H1 (cell line): ENCODE measurements at regions not wholly inside any gene's neighbourhood (a gene's known extent, or its start where the extent isn't known, plus 50 kb on each side); places are given as distances from the start of the nearest gene placed in this dataset.

Experiments used
- CTCF ChIA-PET: fragments of 300-600 bp; sonication (Branson Sonifier 250); formaldehyde crosslinking; loops from one replicate; lab custom pipeline; 2021; ENCODE audit not compliant: partially characterized antibody; lab: Charles Lee
- POLR2A ChIA-PET: fragments of 300-600 bp; sonication (Branson Sonifier 250); formaldehyde crosslinking; loops from one replicate; lab custom pipeline; 2021; ENCODE audit warnings: inconsistent platforms; ENCODE audit not compliant: partially characterized antibody; lab: Charles Lee
- DNase-seq, 2 experiments: peaks; one replicate each; pipeline versions ENCODE4 v3.0.0 to v3.0.0-alpha.2; 2010 to 2022; ENCODE audit warnings: low spot score in 2 of 2, low read depth in 1 of 2, mixed read lengths in 1 of 2
- FAIRE-seq: peaks from 2 replicates; lab custom pipeline; 2011; peaks lifted over from hg19 to GRCh38; lab: Jason Lieb, UNC
- H2AFZ ChIP-seq: 2 replicates; pipeline ENCODE4 v1.8.1; 2012; ENCODE audit warnings: low read length, inconsistent platforms
- H2AK5ac ChIP-seq: 2 replicates; pipeline ENCODE4 v1.6.1; 2013; ENCODE audit warnings: low read depth, low read length
- H2BK120ac ChIP-seq: replicated peaks from 2 replicates; pipeline ENCODE3; 2013; ENCODE audit warnings: low read depth, low read length, inconsistent platforms
- H2BK12ac ChIP-seq: 2 replicates; pipeline ENCODE4 v1.6.1; 2013; ENCODE audit warnings: low read depth, low read length
- H2BK15ac ChIP-seq: 2 replicates; pipeline ENCODE4 v1.6.1; 2013; ENCODE audit warnings: low read length
- H2BK20ac ChIP-seq: 2 replicates; pipeline ENCODE4 v1.6.1; 2013; ENCODE audit warnings: low read length
- H2BK5ac ChIP-seq: 2 replicates; pipeline ENCODE4 v1.6.1; 2013; ENCODE audit warnings: low read depth, low read length
- H3K14ac ChIP-seq: 2 replicates; pipeline ENCODE4 v1.6.1; 2013; ENCODE audit warnings: inconsistent platforms; ENCODE audit not compliant: insufficient read length
- H3K18ac ChIP-seq: 2 replicates; pipeline ENCODE4 v1.6.1; 2013; ENCODE audit warnings: low read length; ENCODE audit errors: extremely low read depth
- H3K23ac ChIP-seq: 2 replicates; pipeline ENCODE4 v1.6.1; 2013; ENCODE audit warnings: inconsistent platforms; ENCODE audit not compliant: insufficient read length
- H3K23me2 ChIP-seq: 2 replicates; pipeline ENCODE4 v1.6.1; 2013; ENCODE audit warnings: low read depth, low read length
- H3K27ac ChIP-seq: 2 replicates; pipeline ENCODE4 v1.6.1; 2011; ENCODE audit warnings: low read depth, low read length, inconsistent platforms
- H3K27me3 ChIP-seq, 4 experiments: replicated peaks in 1 of 4; 1 replicate in 1 of 4; 2 replicates in 3 of 4; pipeline versions ENCODE4 v1.6.1 to v1.8.1; 2011 to 2013; ENCODE audit warnings: low read length in 3 of 4, mild to moderate bottlenecking in 3 of 4, inconsistent platforms in 2 of 4, mixed read lengths in 2 of 4, moderate library complexity in 1 of 4; ENCODE audit not compliant: control insufficient read depth in 3 of 4, insufficient read depth in 3 of 4; ENCODE audit errors: extremely low read depth in 1 of 4
- H3K36me3 ChIP-seq, 4 experiments: 2 replicates each; pipeline versions ENCODE4 v1.6.1 to v1.8.1; 2011 to 2013; ENCODE audit warnings: mild to moderate bottlenecking in 4 of 4, low read length in 3 of 4, moderate library complexity in 2 of 4, control low read depth in 1 of 4, inconsistent platforms in 1 of 4; ENCODE audit not compliant: insufficient read depth in 4 of 4, control insufficient read depth in 2 of 4
- H3K4ac ChIP-seq: replicated peaks from 2 replicates; pipeline ENCODE3; 2013; ENCODE audit warnings: low read length, low read depth, mixed read lengths, inconsistent platforms; ENCODE audit not compliant: insufficient read length
- H3K4me1 ChIP-seq, 4 experiments: replicated peaks in 1 of 4; 1 replicate in 1 of 4; 2 replicates in 3 of 4; pipeline versions ENCODE4 v1.6.1 to v1.8.1; 2011 to 2013; ENCODE audit warnings: low read length in 3 of 4, inconsistent platforms in 2 of 4, mixed read lengths in 1 of 4; ENCODE audit not compliant: insufficient read depth in 4 of 4, control insufficient read depth in 3 of 4
- H3K4me2 ChIP-seq, 2 experiments: 2 replicates each; pipeline versions ENCODE4 v1.6.1 to v1.8.1; 2011 to 2013; ENCODE audit warnings: low read depth in 2 of 2, low read length in 2 of 2, control low read depth in 1 of 2, inconsistent platforms in 1 of 2, mild to moderate bottlenecking in 1 of 2; ENCODE audit not compliant: insufficient read depth in 1 of 2
- H3K4me3 ChIP-seq, 4 experiments: fragments of 200-600, 300-600 bp in 1 of 4; sonication (generic), shearing (Covaris generic), sonication (Bioruptor Twin) in 1 of 4; 2 replicates each; pipeline versions ENCODE4 v1.5.1 to v1.8.1; 2011 to 2016; ENCODE audit warnings: low read length in 4 of 4, low read depth in 3 of 4, control low read depth in 2 of 4, inconsistent platforms in 2 of 4, mild to moderate bottlenecking in 2 of 4, mixed read lengths in 1 of 4, moderate library complexity in 1 of 4; ENCODE audit not compliant: insufficient read depth in 2 of 4; ENCODE audit errors: extremely low read depth in 1 of 4
- H3K56ac ChIP-seq: replicated peaks from 2 replicates; pipeline ENCODE3; 2013; ENCODE audit warnings: low read depth, mild to moderate bottlenecking, mixed read lengths, low read length, inconsistent platforms; ENCODE audit not compliant: insufficient read length
- H3K79me1 ChIP-seq: 2 replicates; pipeline ENCODE4 v1.6.1; 2013; ENCODE audit warnings: low read depth, low read length, control low read depth
- H3K79me2 ChIP-seq, 2 experiments: 2 replicates each; pipeline versions ENCODE4 v1.6.1 to v1.8.1; 2012 to 2013; ENCODE audit warnings: low read length in 2 of 2, mild to moderate bottlenecking in 2 of 2, inconsistent platforms in 1 of 2; ENCODE audit not compliant: insufficient read depth in 2 of 2, control insufficient read depth in 1 of 2
- H3K9ac ChIP-seq, 4 experiments: replicated peaks in 1 of 4; 1 replicate in 1 of 4; 2 replicates in 3 of 4; pipeline versions ENCODE4 v1.6.1 to v1.8.1; 2011 to 2013; ENCODE audit warnings: low read depth in 3 of 4, low read length in 3 of 4, control low read depth in 2 of 4, mild to moderate bottlenecking in 2 of 4, moderate library complexity in 2 of 4, inconsistent platforms in 1 of 4; ENCODE audit errors: extremely low read depth in 1 of 4
- H3K9me3 ChIP-seq, 2 experiments: 2 replicates each; pipeline versions ENCODE4 v1.6.1 to v1.8.1; 2012 to 2013; ENCODE audit warnings: mild to moderate bottlenecking in 2 of 2, moderate library complexity in 2 of 2, control low read depth in 1 of 2, inconsistent platforms in 1 of 2, low read depth in 1 of 2, low read length in 1 of 2, mixed read lengths in 1 of 2; ENCODE audit not compliant: insufficient read depth in 2 of 2
- H4K20me1 ChIP-seq, 2 experiments: replicated peaks in 1 of 2; 2 replicates each; pipeline versions ENCODE3 to v1.8.1; 2011 to 2013; ENCODE audit warnings: inconsistent platforms in 2 of 2, low read length in 2 of 2, mild to moderate bottlenecking in 1 of 2; ENCODE audit not compliant: insufficient read depth in 2 of 2, control insufficient read depth in 1 of 2
- H4K5ac ChIP-seq: 2 replicates; pipeline ENCODE4 v1.6.1; 2013; ENCODE audit warnings: low read length, low read depth, mixed read lengths, inconsistent platforms; ENCODE audit not compliant: insufficient read length
- H4K8ac ChIP-seq: 2 replicates; pipeline ENCODE4 v1.8.0; 2013; ENCODE audit warnings: mild to moderate bottlenecking, moderate library complexity, low read length, inconsistent platforms; ENCODE audit not compliant: insufficient read depth; ENCODE audit errors: extremely low read depth
- H4K91ac ChIP-seq: replicated peaks from 2 replicates; pipeline ENCODE3; 2013; ENCODE audit warnings: low read length, mixed read lengths, inconsistent platforms; ENCODE audit not compliant: insufficient read length
- ASH2L ChIP-seq: fragments of 200-600, 300-600 bp; sonication (generic); IDR thresholded peaks from one replicate; pipeline ENCODE4 v1.7.1; 2017; ENCODE audit warnings: low read length
- CREB1 ChIP-seq: IDR thresholded peaks from 2 replicates; pipeline ENCODE4 v1.6.1; 2012; ENCODE audit warnings: inconsistent platforms
- EP300 ChIP-seq, 2 experiments: IDR thresholded peaks; 1 replicate in 1 of 2; 2 replicates in 1 of 2; pipeline ENCODE4 v1.6.1; 2011 to 2012; ENCODE audit warnings: low read depth in 2 of 2, low read length in 2 of 2, mild to moderate bottlenecking in 2 of 2, borderline replicate concordance in 1 of 2, inconsistent platforms in 1 of 2, moderate library complexity in 1 of 2
- MAFK ChIP-seq: IDR thresholded peaks from 2 replicates; pipeline ENCODE4 v1.6.1; 2012; ENCODE audit warnings: low read depth, mild to moderate bottlenecking, improper control_type of control experiment, low read length
- RNF2 ChIP-seq: fragments of 200-900, 300-1000 bp; sonication (generic); IDR thresholded peaks from 2 replicates; pipeline ENCODE4 v1.7.1; 2016; ENCODE audit warnings: borderline replicate concordance, low read depth, mild to moderate bottlenecking, antibody characterized with exemption, low read length; ENCODE audit not compliant: poor library complexity, severe bottlenecking; ENCODE audit errors: missing control alignments
- RXRA ChIP-seq: IDR thresholded peaks from 2 replicates; pipeline ENCODE4 v1.6.1; 2011; ENCODE audit warnings: low read depth, mild to moderate bottlenecking, low read length, moderate library complexity; ENCODE audit not compliant: insufficient read depth
- SIN3A ChIP-seq, 2 experiments: IDR thresholded peaks in 1 of 2; conservative IDR thresholded peaks in 1 of 2; 2 replicates each; pipeline ENCODE4 v1.6.1; 2011 to 2012; ENCODE audit warnings: low read length in 2 of 2, improper control_type of control experiment in 1 of 2, low read depth in 1 of 2, mild to moderate bottlenecking in 1 of 2
- SP4 ChIP-seq: IDR thresholded peaks from 2 replicates; pipeline ENCODE4 v1.6.1; 2012; ENCODE audit warnings: low read length, inconsistent platforms
- SRF ChIP-seq: IDR thresholded peaks from 2 replicates; pipeline ENCODE4 v1.6.1; 2011; ENCODE audit warnings: mild to moderate bottlenecking, low read depth, low read length, moderate library complexity
- USF2 ChIP-seq: IDR thresholded peaks from 2 replicates; pipeline ENCODE4 v1.6.1; 2011; ENCODE audit warnings: low read length, improper control_type of control experiment
- WGBS, 2 experiments: shearing (Covaris generic) in 1 of 2; methylation state at CpG; one replicate each; pipeline versions ENCODE4 v1.1.6 to v1.1.7; 2013 to 2015; ENCODE audit warnings: low lambda C conversion rate in 2 of 2, mixed read lengths in 2 of 2, inconsistent platforms in 1 of 2, low coverage in 1 of 2, missing lambda C conversion rate in 1 of 2; ENCODE audit not compliant: insufficient replicate concordance in 2 of 2, insufficient coverage in 1 of 2, insufficient read length in 1 of 2; ENCODE audit errors: extremely low coverage in 1 of 2, missing lambda C conversion rate in 1 of 2; 5-methylcytosine and 5-hydroxymethylcytosine counted together
- TF ChIP-seq, protein P1 (sequence below): IDR thresholded peaks from 2 replicates; pipeline ENCODE4 v1.6.1; 2012; ENCODE audit warnings: low read length, inconsistent platforms

DNA sequence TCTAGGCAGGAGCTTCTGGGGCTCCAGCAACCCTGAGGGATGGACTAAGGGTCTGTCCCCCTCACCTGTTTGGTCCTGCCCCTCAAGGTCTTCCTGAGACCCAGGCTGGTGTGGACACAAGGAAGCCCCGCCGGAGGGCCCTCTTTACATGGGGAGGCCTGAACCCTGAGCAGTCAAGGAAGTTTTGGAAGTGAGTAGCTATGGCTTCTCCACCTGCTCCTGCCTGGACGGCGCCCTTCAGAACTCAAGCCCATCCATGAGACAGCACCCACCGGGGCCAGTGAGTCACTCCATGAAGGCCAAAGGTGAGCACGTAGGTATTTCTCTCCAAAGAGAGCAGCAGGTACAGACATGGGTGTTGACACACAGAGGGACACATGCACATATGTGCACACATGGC lies 98.2 kb upstream of the CTDP1 start:
- H2BK20ac ChIP-seq = no peak overlapping the region
- no peak overlapping the region for H4K91ac ChIP-seq
- no peak overlapping the region for H2AK5ac ChIP-seq
- no peaks in the 10 kb centered on the region for H3K4me1 ChIP-seq
- DNase-seq = no peak
- H3K4me3 ChIP-seq = no peak overlapping the region
- peaks cover 0 to 6% of the 10 kb centered on the region in 2 experiments for H4K20me1 ChIP-seq
- H2BK120ac ChIP-seq = no peak overlapping the region
- H4K5ac ChIP-seq = no peak overlapping the region
- H3K4ac ChIP-seq = no peak overlapping the region
- H3K23me2 ChIP-seq = no peaks in the 10 kb centered on the region; the same call in 1 of the 2 replicates
- H3K9me3 ChIP-seq = peaks cover 8 to 12% of the 10 kb centered on the region in 2 experiments; a peak in 2 of 4 replicates
- H3K56ac ChIP-seq = no peak overlapping the region
- no peak overlapping the region for H3K4me2 ChIP-seq
- H2BK5ac ChIP-seq = no peak overlapping the region
- no peak overlapping the region for H2BK12ac ChIP-seq
- no peak for FAIRE-seq
- no peak overlapping the region for H3K9ac ChIP-seq
- no peaks in the 10 kb centered on the region for H3K79me1 ChIP-seq
- no peaks in the 10 kb centered on the region for H3K36me3 ChIP-seq
- H3K23ac ChIP-seq = no peak overlapping the region
- H2BK15ac ChIP-seq = no peak overlapping the region
- H3K27me3 ChIP-seq = no peaks in the 10 kb centered on the region
- H4K8ac ChIP-seq = no peak overlapping the region
- no peaks in the 10 kb centered on the region for H3K79me2 ChIP-seq
- no peak overlapping the region for H3K14ac ChIP-seq
- H3K27ac ChIP-seq = no peak overlapping the region
- 95% methylated on average over 6 of the region's 6 CpGs; no CpG with 5 or more reads in 1 of the 2 experiments for WGBS, 2 experiments
- POLR2A ChIA-PET = interaction anchor here (0.6 kb wide), 1 partner anchor 583 kb away, joined by 3 read pairs; no protein-coding TSS in a partner anchor
- no peak overlapping the region for H2AFZ ChIP-seq
- CTCF ChIA-PET = interaction anchor here (0.7 to 1.2 kb wide), 3 partner anchors 14 to 61 kb away, joined by 3 to 4 read pairs (median 3); no protein-coding TSS in a partner anchor
- H3K18ac ChIP-seq = no peak overlapping the region
- TF ChIP-seq MAFK (no peak), SRF (no peak), RNF2 (no peak), CREB1 (no peak), USF2 (no peak), SIN3A (conservative IDR thresholded peaks at IDR 0.05 in 1 of 2, IDR thresholded peaks at IDR 0.05 in 1 of 2; ENCODE audit: low read depth in 1 of 2, low read length in 2 of 2) (no peak), EP300 (IDR thresholded peaks at IDR 0.05; ENCODE audit: borderline replicate concordance in 1 of 2, low read depth in 2 of 2, low read length in 2 of 2) (no peak), SP4 (no peak), RXRA (no peak), ASH2L (no peak)
- TF ChIP-seq, protein P1, sequence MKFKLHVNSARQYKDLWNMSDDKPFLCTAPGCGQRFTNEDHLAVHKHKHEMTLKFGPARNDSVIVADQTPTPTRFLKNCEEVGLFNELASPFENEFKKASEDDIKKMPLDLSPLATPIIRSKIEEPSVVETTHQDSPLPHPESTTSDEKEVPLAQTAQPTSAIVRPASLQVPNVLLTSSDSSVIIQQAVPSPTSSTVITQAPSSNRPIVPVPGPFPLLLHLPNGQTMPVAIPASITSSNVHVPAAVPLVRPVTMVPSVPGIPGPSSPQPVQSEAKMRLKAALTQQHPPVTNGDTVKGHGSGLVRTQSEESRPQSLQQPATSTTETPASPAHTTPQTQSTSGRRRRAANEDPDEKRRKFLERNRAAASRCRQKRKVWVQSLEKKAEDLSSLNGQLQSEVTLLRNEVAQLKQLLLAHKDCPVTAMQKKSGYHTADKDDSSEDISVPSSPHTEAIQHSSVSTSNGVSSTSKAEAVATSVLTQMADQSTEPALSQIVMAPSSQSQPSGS = no peak
